ENCODE measurements at regions not wholly inside any gene's neighbourhood (a gene's known extent, or its start where the extent isn't known, plus 50 kb on each side); places are given as distances from the start of the nearest gene placed in this dataset.

DNA sequence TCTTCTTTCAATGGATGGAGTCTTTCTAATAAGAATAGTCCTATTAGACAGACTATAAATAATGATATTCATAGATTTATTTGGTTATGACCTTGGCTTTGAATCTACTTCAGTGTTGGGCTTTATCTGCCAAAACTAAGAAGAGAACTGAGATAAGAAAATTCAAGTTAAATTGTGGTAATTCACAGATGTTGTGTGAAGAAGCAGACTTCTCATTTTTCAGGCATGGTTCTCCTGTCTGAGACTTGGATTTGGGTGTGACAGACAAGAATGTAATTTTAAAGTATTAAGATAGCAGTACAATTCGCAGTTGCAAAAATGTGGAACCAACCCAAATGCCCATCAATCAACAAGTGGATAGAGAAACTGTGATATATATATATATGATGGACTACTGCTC is 124.7 kb downstream of the QPCT start:
- no peaks in the 10 kb centered on the region for H3K27me3 ChIP-seq (ENCODE audit: control insufficient read depth in 2 of 2, insufficient read depth in 2 of 2, low read length in 2 of 2)
- H3K9me3 ChIP-seq (ENCODE audit: control insufficient read depth in 2 of 2, low read length in 2 of 2), result no peaks in the 10 kb centered on the region
- H3K9ac ChIP-seq (ENCODE audit: low read depth in 1 of 2, low read length in 2 of 2), result no peak overlapping the region
- H3K27ac ChIP-seq (ENCODE audit: low read depth in 2 of 2, low read length in 2 of 2), result no peak overlapping the region
- H3K36me3 ChIP-seq (ENCODE audit: control insufficient read depth in 2 of 2, insufficient read depth in 2 of 2, low read length in 2 of 2), result no peaks in the 10 kb centered on the region
- no peaks in the 10 kb centered on the region for H3K4me1 ChIP-seq (ENCODE audit: control insufficient read depth in 2 of 2, insufficient read depth in 2 of 2, low read length in 2 of 2)
- no peak overlapping the region for H3K4me3 ChIP-seq (ENCODE audit: low read length in 2 of 2)

DNA sequence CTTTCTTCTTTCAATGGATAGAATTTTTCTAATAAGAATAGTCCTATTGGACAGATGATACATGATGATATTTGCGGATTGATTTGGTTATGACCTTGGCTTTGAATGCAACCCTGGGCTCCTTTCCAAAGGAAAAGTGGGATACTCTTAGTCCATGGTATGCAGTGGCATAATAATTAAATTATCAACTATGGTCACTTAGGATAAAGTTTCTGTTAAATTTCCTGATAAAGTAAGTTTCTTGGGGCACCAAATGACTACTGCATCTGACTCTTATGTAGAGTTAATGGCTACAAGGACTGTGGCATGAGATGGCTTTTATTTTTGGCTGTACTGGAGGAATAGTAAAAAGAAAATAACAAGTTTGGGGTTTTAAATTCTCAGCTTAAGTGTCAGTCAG is 126.7 kb downstream of the QPCT start:
- Histone ChIP-seq H3K27ac (ENCODE audit: low read depth in 2 of 2, low read length in 2 of 2) (no peak overlapping the region), H3K9me3 (ENCODE audit: control insufficient read depth in 2 of 2, low read length in 2 of 2) (no peaks in the 10 kb centered on the region), H3K36me3 (ENCODE audit: control insufficient read depth in 2 of 2, insufficient read depth in 2 of 2, low read length in 2 of 2) (no peaks in the 10 kb centered on the region), H3K4me1 (ENCODE audit: control insufficient read depth in 2 of 2, insufficient read depth in 2 of 2, low read length in 2 of 2) (no peaks in the 10 kb centered on the region), H3K9ac (ENCODE audit: low read depth in 1 of 2, low read length in 2 of 2) (no peak overlapping the region), H3K4me3 (ENCODE audit: low read length in 2 of 2) (no peak overlapping the region), H3K27me3 (ENCODE audit: control insufficient read depth in 2 of 2, insufficient read depth in 2 of 2, low read length in 2 of 2) (no peaks in the 10 kb centered on the region)

DNA sequence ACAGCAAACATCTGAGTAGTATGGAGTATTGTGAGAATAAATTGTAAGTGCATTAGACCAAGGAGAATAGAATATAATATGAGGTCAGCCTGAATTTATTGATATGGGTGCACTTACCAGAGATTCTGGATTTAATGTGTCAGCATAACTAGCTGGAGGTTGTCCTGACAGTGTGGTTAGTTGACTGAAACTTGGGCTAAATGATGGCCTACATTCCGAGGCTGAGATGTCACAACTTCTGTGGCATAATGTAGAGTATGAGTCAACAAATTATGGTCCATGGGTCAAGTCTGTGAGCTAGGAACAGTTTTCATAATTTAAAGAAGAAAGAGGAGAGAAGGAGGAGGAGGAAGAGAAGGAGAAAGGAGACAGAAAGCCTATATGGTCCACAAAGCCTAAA is 127.6 kb downstream of the QPCT start:
- Histone ChIP-seq H3K9me3 (ENCODE audit: control insufficient read depth in 2 of 2, low read length in 2 of 2) (no peaks in the 10 kb centered on the region), H3K9ac (ENCODE audit: low read depth in 1 of 2, low read length in 2 of 2) (no peak overlapping the region), H3K27ac (ENCODE audit: low read depth in 2 of 2, low read length in 2 of 2) (no peak overlapping the region), H3K4me1 (ENCODE audit: control insufficient read depth in 2 of 2, insufficient read depth in 2 of 2, low read length in 2 of 2) (no peaks in the 10 kb centered on the region), H3K27me3 (ENCODE audit: control insufficient read depth in 2 of 2, insufficient read depth in 2 of 2, low read length in 2 of 2) (no peaks in the 10 kb centered on the region), H3K4me3 (ENCODE audit: low read length in 2 of 2) (no peak overlapping the region), H3K36me3 (ENCODE audit: control insufficient read depth in 2 of 2, insufficient read depth in 2 of 2, low read length in 2 of 2) (no peaks in the 10 kb centered on the region)

DNA sequence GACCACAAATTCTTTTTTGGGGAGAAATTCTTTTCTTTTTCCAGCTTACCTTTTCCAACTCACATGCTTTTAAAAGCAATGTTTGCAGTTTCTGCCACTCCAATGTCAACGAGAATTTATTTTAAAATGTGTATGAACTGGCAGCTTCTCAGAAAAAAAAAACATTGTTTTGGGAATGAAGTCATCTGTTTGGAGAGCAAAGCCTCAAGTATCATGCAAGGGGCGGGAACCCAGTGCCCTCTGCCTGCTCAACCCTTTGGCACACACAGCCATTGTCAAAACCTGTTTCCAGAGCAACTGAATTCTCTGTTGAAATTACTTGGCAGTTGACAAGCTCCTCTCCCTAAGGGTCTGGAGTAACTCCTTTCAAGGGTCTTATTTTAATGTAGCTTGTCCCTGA is 128.5 kb downstream of the QPCT start:
- H3K27me3 ChIP-seq (ENCODE audit: control insufficient read depth in 2 of 2, insufficient read depth in 2 of 2, low read length in 2 of 2), result no peaks in the 10 kb centered on the region
- H3K36me3 ChIP-seq (ENCODE audit: control insufficient read depth in 2 of 2, insufficient read depth in 2 of 2, low read length in 2 of 2), result no peaks in the 10 kb centered on the region
- H3K4me1 ChIP-seq (ENCODE audit: control insufficient read depth in 2 of 2, insufficient read depth in 2 of 2, low read length in 2 of 2), result no peaks in the 10 kb centered on the region
- no peak overlapping the region for H3K27ac ChIP-seq (ENCODE audit: low read depth in 2 of 2, low read length in 2 of 2)
- H3K9ac ChIP-seq (ENCODE audit: low read depth in 1 of 2, low read length in 2 of 2), result no peak overlapping the region
- no peaks in the 10 kb centered on the region for H3K9me3 ChIP-seq (ENCODE audit: control insufficient read depth in 2 of 2, low read length in 2 of 2)
- no peak overlapping the region for H3K4me3 ChIP-seq (ENCODE audit: low read length in 2 of 2)

DNA sequence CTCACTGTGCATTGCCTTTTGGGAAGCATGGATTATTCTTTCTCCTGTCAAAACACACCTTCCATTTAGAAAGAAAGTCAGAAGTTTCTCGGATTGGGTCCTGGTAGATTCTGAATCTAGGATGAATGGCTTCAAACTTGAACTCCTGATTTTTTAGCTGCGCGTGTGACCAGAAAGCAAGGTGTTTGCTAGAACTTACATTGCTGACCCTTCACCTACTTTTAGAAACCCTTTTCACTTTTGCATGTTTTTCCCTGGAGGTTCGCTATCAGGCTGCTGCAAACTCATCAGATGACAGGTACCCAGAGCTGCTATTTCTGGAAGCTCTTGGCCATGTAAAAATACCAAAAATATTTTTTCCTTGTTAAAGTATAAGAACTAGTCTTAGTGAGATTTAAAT is 132.0 kb downstream of the QPCT start:
- H3K27ac ChIP-seq (ENCODE audit: low read depth in 2 of 2, low read length in 2 of 2), result no peak overlapping the region

DNA sequence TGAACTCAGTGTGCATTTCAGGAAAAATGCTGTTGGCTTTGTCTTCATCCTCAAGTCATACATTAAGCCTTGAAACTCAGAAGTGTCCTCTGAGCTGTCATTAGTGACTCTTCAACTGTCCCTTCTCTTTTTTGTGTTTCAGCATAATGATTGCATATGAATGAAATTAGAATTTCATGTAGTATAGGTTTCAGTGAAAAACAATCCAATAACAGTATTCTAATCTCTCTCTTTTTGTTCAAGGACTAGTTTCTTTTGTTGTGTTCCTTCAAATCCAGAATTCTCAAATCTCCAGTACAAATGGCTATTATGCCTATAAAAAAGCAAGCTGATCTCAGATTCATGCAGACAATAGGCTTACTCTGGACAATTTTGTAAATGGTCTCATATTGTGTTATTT is 133.5 kb downstream of the QPCT start:
- Histone ChIP-seq H3K4me1 (ENCODE audit: control insufficient read depth in 2 of 2, insufficient read depth in 2 of 2, low read length in 2 of 2) (no peaks in the 10 kb centered on the region), H3K36me3 (ENCODE audit: control insufficient read depth in 2 of 2, insufficient read depth in 2 of 2, low read length in 2 of 2) (no peaks in the 10 kb centered on the region), H3K9ac (ENCODE audit: low read depth in 1 of 2, low read length in 2 of 2) (no peak overlapping the region), H3K27me3 (ENCODE audit: control insufficient read depth in 2 of 2, insufficient read depth in 2 of 2, low read length in 2 of 2) (no peaks in the 10 kb centered on the region), H3K27ac (ENCODE audit: low read depth in 2 of 2, low read length in 2 of 2) (no peak overlapping the region), H3K4me3 (ENCODE audit: low read length in 2 of 2) (no peak overlapping the region), H3K9me3 (ENCODE audit: control insufficient read depth in 2 of 2, low read length in 2 of 2) (no peaks in the 10 kb centered on the region)

More for the DNA sequence above, 132.0 kb downstream of the QPCT start:
- H3K4me1 ChIP-seq (ENCODE audit: control insufficient read depth in 2 of 2, insufficient read depth in 2 of 2, low read length in 2 of 2), result no peaks in the 10 kb centered on the region
- no peaks in the 10 kb centered on the region for H3K9me3 ChIP-seq (ENCODE audit: control insufficient read depth in 2 of 2, low read length in 2 of 2)
- no peak overlapping the region for H3K9ac ChIP-seq (ENCODE audit: low read depth in 1 of 2, low read length in 2 of 2)
- no peaks in the 10 kb centered on the region for H3K36me3 ChIP-seq (ENCODE audit: control insufficient read depth in 2 of 2, insufficient read depth in 2 of 2, low read length in 2 of 2)
- no peak overlapping the region for H3K4me3 ChIP-seq (ENCODE audit: low read length in 2 of 2)
- no peaks in the 10 kb centered on the region for H3K27me3 ChIP-seq (ENCODE audit: control insufficient read depth in 2 of 2, insufficient read depth in 2 of 2, low read length in 2 of 2)

DNA sequence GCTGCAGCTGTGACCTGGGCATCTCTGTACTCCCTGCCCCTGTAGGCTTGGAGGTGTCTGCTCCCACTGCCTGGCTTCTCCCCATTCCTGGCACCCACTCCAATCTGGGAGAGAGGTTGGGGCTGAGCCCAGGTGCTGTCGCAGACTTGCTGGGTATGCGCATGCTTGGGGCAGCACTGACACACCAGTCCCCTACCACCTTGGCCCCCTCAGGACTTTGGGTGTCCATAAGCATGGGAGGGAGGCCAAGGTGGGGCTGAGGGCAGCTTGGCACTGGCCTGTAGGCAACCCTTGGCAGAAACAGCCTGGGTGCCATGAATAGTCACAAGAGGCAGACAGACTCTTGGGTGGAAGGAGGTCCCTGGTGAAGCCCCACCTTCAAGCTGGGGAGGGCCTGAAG is 136.8 kb downstream of the QPCT start:
- Histone ChIP-seq H3K4me1 (ENCODE audit: control insufficient read depth in 2 of 2, insufficient read depth in 2 of 2, low read length in 2 of 2) (no peaks in the 10 kb centered on the region), H3K27ac (ENCODE audit: low read depth in 2 of 2, low read length in 2 of 2) (no peak overlapping the region), H3K9me3 (ENCODE audit: control insufficient read depth in 2 of 2, low read length in 2 of 2) (no peaks in the 10 kb centered on the region), H3K9ac (ENCODE audit: low read depth in 1 of 2, low read length in 2 of 2) (no peak overlapping the region), H3K27me3 (ENCODE audit: control insufficient read depth in 2 of 2, insufficient read depth in 2 of 2, low read length in 2 of 2) (no peaks in the 10 kb centered on the region), H3K4me3 (ENCODE audit: low read length in 2 of 2) (no peak overlapping the region), H3K36me3 (ENCODE audit: control insufficient read depth in 2 of 2, insufficient read depth in 2 of 2, low read length in 2 of 2) (no peaks in the 10 kb centered on the region)

DNA sequence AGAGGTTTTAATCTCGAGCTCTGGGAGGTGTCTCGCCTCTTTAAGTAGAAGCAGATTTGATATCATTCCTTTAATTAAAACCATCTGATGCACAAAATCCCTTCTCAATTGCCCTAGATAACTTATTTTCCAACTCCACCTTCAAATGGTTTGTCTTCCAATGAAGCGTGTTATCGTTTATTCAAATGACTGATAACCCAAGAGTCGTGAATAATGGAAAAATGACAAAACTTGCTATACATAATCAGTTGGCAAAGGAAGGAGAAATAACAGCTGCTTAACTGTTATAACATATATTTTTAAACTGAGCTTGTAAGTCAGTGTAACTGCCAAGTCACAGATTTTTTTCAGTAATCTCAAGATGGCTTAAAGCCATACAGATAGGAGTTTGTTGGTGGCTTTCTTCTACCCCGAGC is 144.6 kb downstream of the QPCT start:
- Histone ChIP-seq H3K27me3 (ENCODE audit: control insufficient read depth in 2 of 2, insufficient read depth in 2 of 2, low read length in 2 of 2) (no peaks in the 10 kb centered on the region), H3K27ac (ENCODE audit: low read depth in 2 of 2, low read length in 2 of 2) (no peak overlapping the region), H3K9me3 (ENCODE audit: control insufficient read depth in 2 of 2, low read length in 2 of 2) (no peaks in the 10 kb centered on the region), H3K4me1 (ENCODE audit: control insufficient read depth in 2 of 2, insufficient read depth in 2 of 2, low read length in 2 of 2) (no peaks in the 10 kb centered on the region), H3K9ac (ENCODE audit: low read depth in 1 of 2, low read length in 2 of 2) (no peak overlapping the region), H3K36me3 (ENCODE audit: control insufficient read depth in 2 of 2, insufficient read depth in 2 of 2, low read length in 2 of 2) (no peaks in the 10 kb centered on the region), H3K4me3 (ENCODE audit: low read length in 2 of 2) (no peak overlapping the region)

DNA sequence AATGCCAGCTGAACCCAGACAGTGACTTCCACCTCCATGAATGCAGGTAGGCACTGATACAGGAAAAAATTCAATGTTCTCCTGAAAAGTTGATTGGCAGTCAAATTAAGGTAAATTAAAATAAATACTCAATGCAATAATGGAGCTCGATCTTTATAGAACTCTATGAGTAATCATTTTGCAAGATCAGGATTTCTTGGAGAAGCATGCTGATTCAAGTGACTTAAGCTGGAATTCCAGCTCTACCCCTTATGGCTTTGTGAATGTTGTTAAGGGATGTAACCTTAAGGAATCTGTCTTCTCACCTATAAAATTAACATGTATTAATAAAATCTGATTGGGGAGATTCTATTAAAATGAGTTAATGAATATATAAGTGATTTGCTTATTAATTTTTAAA is 145.1 kb downstream of the QPCT start:
- H3K27ac ChIP-seq (ENCODE audit: low read depth in 2 of 2, low read length in 2 of 2), result no peak overlapping the region
- no peaks in the 10 kb centered on the region for H3K36me3 ChIP-seq (ENCODE audit: control insufficient read depth in 2 of 2, insufficient read depth in 2 of 2, low read length in 2 of 2)
- no peak overlapping the region for H3K9ac ChIP-seq (ENCODE audit: low read depth in 1 of 2, low read length in 2 of 2)
- H3K27me3 ChIP-seq (ENCODE audit: control insufficient read depth in 2 of 2, insufficient read depth in 2 of 2, low read length in 2 of 2), result no peaks in the 10 kb centered on the region
- H3K9me3 ChIP-seq (ENCODE audit: control insufficient read depth in 2 of 2, low read length in 2 of 2), result no peaks in the 10 kb centered on the region
- H3K4me1 ChIP-seq (ENCODE audit: control insufficient read depth in 2 of 2, insufficient read depth in 2 of 2, low read length in 2 of 2), result no peaks in the 10 kb centered on the region
- no peak overlapping the region for H3K4me3 ChIP-seq (ENCODE audit: low read length in 2 of 2)

DNA sequence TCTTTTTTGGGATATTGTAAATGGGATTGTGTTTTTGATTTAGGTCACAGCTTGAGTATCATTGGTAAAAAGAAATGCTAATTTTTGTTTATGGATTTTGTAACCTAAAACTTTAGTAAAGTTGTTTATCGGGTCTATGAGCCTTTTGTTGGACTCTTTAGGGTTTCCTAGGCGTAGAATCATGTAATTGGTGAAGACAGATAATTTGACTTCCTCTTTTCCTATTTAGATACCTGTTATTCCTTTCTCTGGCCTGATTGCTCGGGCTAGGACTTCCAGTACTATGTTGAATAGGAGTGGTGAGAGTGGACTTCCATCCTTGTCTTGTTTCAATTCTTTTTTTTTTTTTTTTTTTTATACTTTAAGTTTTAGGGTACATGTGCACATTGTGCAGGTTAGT is 149.0 kb downstream of the QPCT start:
- Histone ChIP-seq H3K4me1 (ENCODE audit: control insufficient read depth in 2 of 2, insufficient read depth in 2 of 2, low read length in 2 of 2) (no peaks in the 10 kb centered on the region), H3K9ac (ENCODE audit: low read depth in 1 of 2, low read length in 2 of 2) (no peak overlapping the region), H3K9me3 (ENCODE audit: control insufficient read depth in 2 of 2, low read length in 2 of 2) (no peaks in the 10 kb centered on the region), H3K36me3 (ENCODE audit: control insufficient read depth in 2 of 2, insufficient read depth in 2 of 2, low read length in 2 of 2) (no peaks in the 10 kb centered on the region), H3K4me3 (ENCODE audit: low read length in 2 of 2) (no peak overlapping the region), H3K27ac (ENCODE audit: low read depth in 2 of 2, low read length in 2 of 2) (no peak overlapping the region), H3K27me3 (ENCODE audit: control insufficient read depth in 2 of 2, insufficient read depth in 2 of 2, low read length in 2 of 2) (no peaks in the 10 kb centered on the region)

DNA sequence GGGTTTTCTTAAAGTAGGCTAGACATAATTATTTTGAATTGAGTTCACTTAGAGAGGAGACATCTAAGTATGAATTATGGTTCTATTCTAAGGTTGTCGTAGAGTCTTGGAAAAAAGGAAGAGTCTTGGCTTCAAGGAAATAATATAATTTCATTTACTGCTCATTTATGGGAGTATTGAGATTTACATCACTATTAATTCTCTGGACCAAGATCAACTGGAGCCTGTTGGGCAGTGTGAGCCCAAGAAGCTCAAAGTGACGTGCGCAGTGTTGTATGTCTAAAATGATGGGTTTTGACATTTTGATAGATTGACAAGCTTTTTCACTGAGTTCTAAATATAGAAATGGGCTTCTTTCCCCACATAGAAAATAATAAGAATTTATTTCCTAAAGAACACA is 154.7 kb downstream of the QPCT start:
- no peak overlapping the region for H3K9ac ChIP-seq (ENCODE audit: low read depth in 1 of 2, low read length in 2 of 2)
- no peak overlapping the region for H3K27ac ChIP-seq (ENCODE audit: low read depth in 2 of 2, low read length in 2 of 2)
- no peaks in the 10 kb centered on the region for H3K27me3 ChIP-seq (ENCODE audit: control insufficient read depth in 2 of 2, insufficient read depth in 2 of 2, low read length in 2 of 2)
- H3K4me1 ChIP-seq (ENCODE audit: control insufficient read depth in 2 of 2, insufficient read depth in 2 of 2, low read length in 2 of 2), result no peaks in the 10 kb centered on the region
- H3K4me3 ChIP-seq (ENCODE audit: low read length in 2 of 2), result no peak overlapping the region
- no peaks in the 10 kb centered on the region for H3K9me3 ChIP-seq (ENCODE audit: control insufficient read depth in 2 of 2, low read length in 2 of 2)
- H3K36me3 ChIP-seq (ENCODE audit: control insufficient read depth in 2 of 2, insufficient read depth in 2 of 2, low read length in 2 of 2), result no peaks in the 10 kb centered on the region
